Neural progenitor cell (in vitro differentiated cells): ENCODE measurements at regions not wholly inside any gene's neighbourhood (a gene's known extent, or its start where the extent isn't known, plus 50 kb on each side); places are given as distances from the start of the nearest gene placed in this dataset.

Experiments
- EZH2 ChIP-seq: fragments of 200-600 bp; sonication (generic); IDR thresholded peaks from 2 replicates; pipeline ENCODE4 v1.6.1; 2017; ENCODE audit warnings: antibody characterized with exemption, mild to moderate bottlenecking, moderate library complexity
- TF ChIP-seq, protein P1 (sequence below): fragments of 200-600 bp; sonication (generic); IDR thresholded peaks from 2 replicates; pipeline ENCODE4 v1.5.1; 2017; ENCODE audit warnings: antibody characterized with exemption, mild to moderate bottlenecking

DNA sequence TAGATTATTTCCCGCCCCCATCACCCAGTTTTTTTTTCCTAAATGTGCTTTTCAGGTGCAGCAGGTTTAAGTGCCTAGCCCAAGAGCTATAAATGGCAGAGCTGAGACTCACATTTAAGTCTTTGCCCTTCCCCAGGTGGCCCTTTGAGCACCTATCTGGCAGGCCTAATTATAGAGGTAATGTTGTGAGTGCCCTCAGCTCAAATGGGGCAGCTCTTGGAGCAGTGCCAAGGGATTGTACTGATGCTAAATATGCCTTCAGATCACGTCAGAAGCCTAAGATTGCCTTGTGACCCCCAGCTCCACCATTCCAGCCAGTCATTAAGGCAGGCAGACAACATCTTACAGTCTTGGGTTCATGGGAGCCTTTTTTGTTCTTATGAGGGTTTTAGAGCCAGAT is 159.5 kb downstream of the RPLP1 start:
- no peak for TF ChIP-seq EZH2
- TF ChIP-seq, protein P1, sequence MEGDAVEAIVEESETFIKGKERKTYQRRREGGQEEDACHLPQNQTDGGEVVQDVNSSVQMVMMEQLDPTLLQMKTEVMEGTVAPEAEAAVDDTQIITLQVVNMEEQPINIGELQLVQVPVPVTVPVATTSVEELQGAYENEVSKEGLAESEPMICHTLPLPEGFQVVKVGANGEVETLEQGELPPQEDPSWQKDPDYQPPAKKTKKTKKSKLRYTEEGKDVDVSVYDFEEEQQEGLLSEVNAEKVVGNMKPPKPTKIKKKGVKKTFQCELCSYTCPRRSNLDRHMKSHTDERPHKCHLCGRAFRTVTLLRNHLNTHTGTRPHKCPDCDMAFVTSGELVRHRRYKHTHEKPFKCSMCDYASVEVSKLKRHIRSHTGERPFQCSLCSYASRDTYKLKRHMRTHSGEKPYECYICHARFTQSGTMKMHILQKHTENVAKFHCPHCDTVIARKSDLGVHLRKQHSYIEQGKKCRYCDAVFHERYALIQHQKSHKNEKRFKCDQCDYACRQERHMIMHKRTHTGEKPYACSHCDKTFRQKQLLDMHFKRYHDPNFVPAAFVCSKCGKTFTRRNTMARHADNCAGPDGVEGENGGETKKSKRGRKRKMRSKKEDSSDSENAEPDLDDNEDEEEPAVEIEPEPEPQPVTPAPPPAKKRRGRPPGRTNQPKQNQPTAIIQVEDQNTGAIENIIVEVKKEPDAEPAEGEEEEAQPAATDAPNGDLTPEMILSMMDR = no peak
